ENCODE measurements at regions not wholly inside any gene's neighbourhood (a gene's known extent, or its start where the extent isn't known, plus 50 kb on each side); places are given as distances from the start of the nearest gene placed in this dataset.

DNA sequence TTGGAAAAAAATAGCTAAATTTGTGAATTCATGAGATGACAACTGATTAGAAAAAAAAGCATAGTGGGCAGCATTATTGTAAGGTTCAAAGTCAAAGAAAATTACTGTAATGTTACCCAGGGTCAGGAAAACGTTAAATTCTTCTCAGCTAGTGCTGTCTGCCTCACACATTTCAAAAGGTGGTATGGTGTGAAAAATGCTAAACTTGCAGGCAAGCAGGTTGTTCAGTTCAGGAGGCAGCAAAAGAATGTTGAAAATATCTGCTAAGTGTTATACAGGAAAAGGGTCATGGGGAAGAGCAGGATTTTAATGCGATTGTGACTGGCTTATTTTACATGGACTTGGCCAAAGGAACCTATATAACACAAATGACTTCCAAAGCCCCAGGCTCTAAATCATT, 232.5 kb upstream of the NDST3 start:
- TF ChIP-seq, protein P1, sequence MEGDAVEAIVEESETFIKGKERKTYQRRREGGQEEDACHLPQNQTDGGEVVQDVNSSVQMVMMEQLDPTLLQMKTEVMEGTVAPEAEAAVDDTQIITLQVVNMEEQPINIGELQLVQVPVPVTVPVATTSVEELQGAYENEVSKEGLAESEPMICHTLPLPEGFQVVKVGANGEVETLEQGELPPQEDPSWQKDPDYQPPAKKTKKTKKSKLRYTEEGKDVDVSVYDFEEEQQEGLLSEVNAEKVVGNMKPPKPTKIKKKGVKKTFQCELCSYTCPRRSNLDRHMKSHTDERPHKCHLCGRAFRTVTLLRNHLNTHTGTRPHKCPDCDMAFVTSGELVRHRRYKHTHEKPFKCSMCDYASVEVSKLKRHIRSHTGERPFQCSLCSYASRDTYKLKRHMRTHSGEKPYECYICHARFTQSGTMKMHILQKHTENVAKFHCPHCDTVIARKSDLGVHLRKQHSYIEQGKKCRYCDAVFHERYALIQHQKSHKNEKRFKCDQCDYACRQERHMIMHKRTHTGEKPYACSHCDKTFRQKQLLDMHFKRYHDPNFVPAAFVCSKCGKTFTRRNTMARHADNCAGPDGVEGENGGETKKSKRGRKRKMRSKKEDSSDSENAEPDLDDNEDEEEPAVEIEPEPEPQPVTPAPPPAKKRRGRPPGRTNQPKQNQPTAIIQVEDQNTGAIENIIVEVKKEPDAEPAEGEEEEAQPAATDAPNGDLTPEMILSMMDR (IDR thresholded peaks at IDR 0.05), result no peak
- TF ChIP-seq POLR2A (IDR thresholded peaks at IDR 0.05), result no peak

All from lower leg skin (tissue), 3 donors.